Mammary epithelial cell (primary cell): ENCODE measurements at regions not wholly inside any gene's neighbourhood (a gene's known extent, or its start where the extent isn't known, plus 50 kb on each side); places are given as distances from the start of the nearest gene placed in this dataset.

ENCODE experiments used
- CTCF ChIP-seq, 2 donors: IDR thresholded peaks in 1 of 2; conservative IDR thresholded peaks in 1 of 2; 2 replicates each; pipeline ENCODE4 v1.5.1; 2011 to 2012; ENCODE audit warnings: inconsistent platforms in 2 of 2, low read length in 2 of 2, mild to moderate bottlenecking in 2 of 2, control low read depth in 1 of 2, low read depth in 1 of 2; ENCODE audit not compliant: insufficient read depth in 1 of 2; ENCODE audit errors: extremely low read depth in 1 of 2
- EZH2 ChIP-seq: IDR thresholded peaks from 2 replicates; pipeline ENCODE4 v1.6.1; 2012; ENCODE audit warnings: low read length, inconsistent platforms, borderline replicate concordance

- TF ChIP-seq CTCF (conservative IDR thresholded peaks at IDR 0.05 in 1 of 2, IDR thresholded peaks at IDR 0.05 in 1 of 2; ENCODE audit: extremely low read depth in 1 of 2, insufficient read depth in 1 of 2, low read depth in 1 of 2, low read length in 2 of 2) (no peak), EZH2 (no peak)
These were observed 198.1 kb downstream of the FOXA2 start for GRCh38 chr20:22386306-22386623.
